HG02885 (cell line): ENCODE measurements at regions not wholly inside any gene's neighbourhood (a gene's known extent, or its start where the extent isn't known, plus 50 kb on each side); places are given as distances from the start of the nearest gene placed in this dataset.
"Not testable (repeated sequence)": the region's sequence is repeated elsewhere in the genome, so short reads cannot be mapped to it uniquely, and the experiment has no call there.

Experiments
- ATAC-seq: cut with Tn5 transposase; IDR thresholded peaks from one replicate; pipeline ENCODE4 v1.9.1; 2021; ENCODE audit warnings: mild to moderate bottlenecking; ENCODE audit not compliant: unreplicated experiment, poor library complexity

DNA sequence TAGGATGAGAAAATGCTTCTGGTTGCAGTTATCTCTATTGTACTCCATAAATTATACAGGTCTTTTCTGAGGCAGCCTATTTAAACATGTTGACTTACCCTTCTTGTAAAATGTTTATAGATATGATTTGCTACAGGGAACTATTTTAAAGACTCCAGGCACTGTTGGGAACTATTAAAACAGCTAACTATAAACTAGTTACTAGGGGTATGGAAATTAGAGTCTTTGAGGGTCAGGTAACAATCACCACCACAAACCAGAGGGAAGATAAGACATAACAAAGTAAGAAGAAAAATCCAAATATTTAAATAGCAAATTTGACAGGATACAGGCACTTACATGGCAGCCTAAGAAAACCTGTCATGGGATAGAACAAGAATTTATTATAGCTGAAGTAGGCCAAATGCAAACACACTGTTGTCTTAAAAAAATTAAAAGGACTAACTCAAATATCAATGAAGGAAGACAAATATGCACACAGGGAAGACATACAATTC, 251.0 kb upstream of the CWC22 start:
- ATAC-seq, result no peak

DNA sequence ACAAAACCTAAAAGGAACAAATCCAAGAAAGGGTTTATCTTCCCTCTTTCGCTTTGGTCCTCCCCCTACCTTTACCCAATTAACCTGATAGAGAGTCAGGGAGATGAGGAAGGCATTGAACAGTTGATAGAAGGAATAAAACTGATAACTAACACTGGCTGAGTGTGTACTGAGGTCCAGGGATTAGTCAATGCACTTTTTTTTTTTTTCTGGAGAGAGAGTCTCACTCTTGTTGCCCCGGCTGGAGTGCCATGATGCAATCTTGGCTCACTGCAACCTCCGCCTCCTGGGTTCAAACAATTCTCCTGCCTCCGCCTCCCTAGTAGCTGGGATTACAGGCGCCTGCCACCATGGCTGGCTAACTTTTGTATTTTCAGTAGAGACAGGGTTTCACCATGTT, 250.2 kb upstream of the CWC22 start:
- no peak for ATAC-seq

DNA sequence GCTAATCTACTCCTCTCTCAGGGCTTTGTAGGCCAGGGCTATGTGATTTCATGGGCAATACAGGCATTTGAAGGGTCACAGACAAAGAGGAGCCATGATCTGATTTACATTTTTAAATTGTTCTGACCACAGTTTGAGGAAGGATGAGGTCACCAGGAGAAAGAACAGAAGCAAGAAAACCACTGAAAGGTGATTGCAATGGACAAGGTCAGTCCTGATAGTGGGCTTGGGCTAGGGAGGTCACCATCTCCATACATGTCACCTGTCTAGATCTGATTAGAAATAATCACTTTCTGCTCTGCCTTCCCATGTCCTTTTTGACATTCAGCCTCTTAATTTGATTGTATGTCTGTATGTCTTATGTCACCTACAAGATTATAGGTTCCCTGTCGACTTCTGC, 248.9 kb upstream of the CWC22 start:
- ATAC-seq, result no peak

DNA sequence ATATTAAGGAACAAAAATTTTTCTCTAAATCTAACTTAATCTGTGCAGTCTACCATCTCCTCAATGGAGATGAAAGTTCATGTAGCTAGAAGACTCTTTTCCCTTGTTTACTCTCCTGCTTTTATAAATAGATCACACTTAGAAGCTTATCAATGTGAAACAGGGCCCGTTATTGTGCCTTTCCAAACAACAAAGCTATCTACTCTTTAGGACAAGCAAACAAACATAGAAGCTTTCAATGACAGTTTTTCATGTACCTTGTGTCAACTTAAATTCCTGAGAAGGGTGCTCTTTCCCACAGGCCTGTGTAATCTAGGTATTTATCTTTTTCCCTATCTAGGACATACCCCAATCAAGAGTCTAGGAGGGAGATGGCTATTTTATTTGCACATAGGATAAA, 247.8 kb upstream of the CWC22 start:
- ATAC-seq, result no peak

DNA sequence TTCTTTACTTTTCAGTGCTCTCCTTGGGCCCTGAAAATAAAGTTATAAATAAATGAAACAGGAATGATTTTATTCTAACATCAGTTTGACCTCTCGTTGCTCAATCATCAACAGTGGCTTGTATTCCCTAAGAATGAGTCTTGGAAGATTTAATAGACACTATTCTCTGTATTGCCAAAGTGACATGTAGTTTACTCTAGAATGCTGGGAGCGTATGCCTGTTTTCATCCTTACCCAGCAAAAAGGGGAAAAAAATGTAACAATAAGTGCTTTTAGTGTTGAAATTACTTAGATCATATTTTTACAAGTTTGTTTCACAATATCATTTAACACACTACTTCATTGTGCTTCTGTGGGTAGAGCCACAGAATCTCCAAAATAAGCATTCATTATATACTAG, 240.6 kb upstream of the CWC22 start:
- no peak for ATAC-seq

DNA sequence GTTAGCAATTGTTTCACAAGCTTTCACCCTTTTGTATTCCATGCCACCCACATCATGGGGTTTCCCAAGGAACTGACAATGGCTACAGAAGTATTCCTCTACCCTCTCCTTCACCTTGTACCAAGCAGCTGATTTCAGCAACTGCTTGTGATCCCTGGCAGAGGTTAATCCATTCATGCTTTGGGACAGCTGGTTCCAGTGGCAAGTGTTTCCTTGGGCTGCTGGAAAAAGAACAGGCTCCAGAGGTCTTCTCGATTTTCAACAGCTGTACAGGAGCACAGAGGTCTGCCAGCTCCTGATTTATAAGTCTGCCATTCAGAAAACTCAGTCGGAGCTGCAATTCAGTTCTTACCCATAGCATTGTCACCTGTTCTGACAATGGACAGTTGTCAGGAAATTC, 239.2 kb upstream of the CWC22 start:
- ATAC-seq, result no peak

DNA sequence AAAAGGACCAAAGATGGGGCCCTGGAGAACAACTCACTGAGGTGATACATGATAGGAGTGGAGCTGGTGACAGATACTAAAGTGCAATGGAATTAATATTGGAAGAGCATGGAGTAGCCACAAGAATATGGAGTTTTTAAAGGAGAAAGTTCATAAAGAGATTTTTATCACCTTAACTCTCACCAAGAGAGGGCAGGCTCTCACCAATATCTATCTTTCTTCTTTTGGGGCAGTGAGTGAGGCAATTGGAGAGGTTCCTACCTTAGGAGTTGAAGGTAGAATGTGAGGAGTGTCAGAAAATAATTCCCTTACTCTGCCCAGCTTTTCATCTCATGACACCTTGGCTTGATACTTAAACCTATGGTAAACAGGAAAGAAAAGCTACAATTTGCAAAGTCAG, 233.7 kb upstream of the CWC22 start:
- ATAC-seq, result peak; percentile 61

DNA sequence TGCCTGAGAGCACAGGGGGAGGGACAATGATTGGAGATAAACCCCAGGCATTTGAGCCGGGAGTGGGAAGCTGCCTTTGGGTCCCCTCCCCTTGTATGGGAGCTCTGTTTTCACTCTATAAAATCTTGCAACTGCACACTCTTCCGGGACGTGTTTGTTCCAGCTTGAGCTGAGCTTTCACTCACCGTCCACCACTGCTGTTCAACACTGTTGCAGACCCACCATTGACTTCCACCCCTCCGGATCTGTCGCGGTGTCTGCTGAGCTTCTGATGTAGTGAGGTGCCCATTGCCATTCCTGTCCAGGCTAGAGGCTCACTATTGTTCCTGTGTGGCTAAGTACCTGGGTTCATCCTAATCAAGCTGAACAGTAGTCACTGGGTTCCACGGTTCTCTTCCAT, 231.6 kb upstream of the CWC22 start:
- no peak for ATAC-seq

DNA sequence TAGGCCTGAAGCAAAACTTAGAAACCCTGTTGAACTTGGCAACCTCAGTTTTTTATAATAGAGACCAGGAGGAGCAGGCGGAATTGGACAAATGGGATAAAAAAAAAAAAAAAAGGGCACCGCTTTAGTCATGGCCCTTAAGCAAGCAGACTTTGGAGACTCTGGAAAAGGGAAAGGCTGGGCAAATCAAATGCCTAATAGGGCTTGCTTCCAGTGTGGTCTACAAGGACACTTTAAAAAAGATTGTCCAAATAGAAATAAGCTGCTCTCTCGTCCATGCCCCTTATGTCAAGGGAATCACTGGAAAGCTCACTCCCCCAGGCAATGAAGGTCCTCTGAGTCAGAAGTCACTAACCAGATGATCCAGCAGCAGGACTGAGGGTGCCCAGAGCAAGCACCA, 229.0 kb upstream of the CWC22 start:
- not testable (repeated sequence) for ATAC-seq

DNA sequence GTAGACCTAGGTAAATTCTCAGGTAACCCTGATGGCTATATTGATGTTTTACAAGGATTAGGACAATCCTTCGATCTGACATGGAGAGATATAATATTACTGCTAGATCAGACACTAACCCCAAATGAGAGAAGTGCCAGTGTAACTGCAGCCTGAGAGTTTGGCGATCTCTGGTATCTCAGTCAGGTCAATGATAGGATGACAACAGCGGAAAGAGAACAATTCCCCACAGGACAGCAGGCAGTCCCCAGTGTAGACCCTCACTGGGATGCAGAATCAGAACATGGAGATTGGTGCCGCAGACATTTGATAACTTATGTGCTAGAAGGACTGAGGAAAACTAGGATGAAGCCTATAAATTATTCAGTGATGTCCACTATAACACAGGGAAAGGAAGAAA, 228.4 kb upstream of the CWC22 start:
- ATAC-seq, result not testable (repeated sequence)

DNA sequence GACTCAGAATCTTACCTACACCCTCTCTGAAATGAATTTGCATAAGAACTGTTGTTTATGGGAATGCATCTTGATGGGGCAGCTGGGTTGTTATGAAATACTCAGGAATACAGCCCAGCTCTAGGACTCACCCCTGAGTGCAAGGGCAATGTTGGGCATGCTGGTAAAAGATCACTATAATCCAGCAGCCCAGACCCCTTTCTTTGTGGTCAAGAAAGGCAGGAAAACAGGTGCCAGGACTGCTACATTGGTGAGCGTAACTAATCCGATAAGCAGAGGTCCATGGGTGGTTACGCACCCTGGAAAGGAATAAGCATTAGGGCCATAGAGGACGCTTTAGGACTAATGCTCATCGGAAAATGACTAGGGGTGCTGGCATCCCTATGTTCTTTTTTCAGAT, 227.9 kb upstream of the CWC22 start:
- not testable (repeated sequence) for ATAC-seq

DNA sequence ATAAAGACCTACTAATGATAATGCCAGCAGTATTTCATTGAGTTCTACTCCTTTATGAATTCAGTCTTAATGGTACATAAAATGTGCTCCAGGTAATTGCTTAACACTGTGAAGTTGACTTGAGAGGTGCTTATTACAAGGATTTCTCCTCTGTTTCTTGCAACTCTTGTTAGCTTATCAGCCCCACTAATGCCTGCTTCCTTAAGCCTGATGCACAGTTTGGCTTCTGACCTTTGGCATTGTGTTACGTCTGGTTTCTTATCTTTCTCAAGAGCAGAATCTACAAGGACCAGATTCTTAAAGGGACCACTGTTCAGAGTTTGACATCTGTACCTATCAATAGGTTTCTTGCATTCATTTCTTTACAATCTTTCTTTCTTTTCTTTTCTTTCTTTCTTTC, 223.9 kb upstream of the CWC22 start:
- no peak for ATAC-seq

DNA sequence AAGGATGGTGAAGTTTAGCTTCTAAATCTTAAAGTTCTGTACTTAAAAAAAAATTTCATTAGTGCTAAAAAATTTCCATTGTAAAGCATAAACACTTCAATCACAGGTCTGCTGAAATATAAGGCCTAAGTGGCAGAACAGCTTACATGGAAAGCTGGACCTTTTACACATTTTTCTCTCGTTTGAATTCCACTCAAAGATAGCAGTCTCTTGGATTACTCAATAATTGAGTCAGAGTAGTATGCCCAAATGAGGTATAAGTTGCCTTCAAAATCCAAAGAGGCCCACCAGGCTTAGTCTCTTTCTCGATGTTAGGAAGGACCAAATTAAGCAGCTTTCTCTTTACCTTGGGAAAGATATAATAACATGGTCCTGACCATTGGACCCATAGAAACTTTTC, 220.4 kb upstream of the CWC22 start:
- ATAC-seq, result no peak

DNA sequence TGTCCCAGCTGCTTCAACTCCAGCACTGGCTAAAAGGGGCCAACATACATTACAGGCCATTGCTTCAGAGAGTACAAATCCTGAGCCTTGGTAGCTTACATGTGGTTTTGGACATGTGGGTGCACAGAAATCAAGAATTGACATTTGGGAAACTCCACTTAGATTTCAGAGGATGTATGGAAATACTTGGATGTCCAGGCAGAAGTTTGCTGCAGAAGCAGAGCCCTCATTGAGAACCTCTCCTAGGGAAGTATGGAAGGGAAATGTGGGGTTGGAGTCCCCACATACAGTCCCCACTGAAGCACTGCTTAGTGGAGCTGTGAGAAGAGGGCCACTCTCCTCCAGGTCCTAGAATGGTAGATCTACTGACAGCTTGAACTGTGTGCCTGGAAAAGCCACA, 218.0 kb upstream of the CWC22 start:
- ATAC-seq, result no peak

DNA sequence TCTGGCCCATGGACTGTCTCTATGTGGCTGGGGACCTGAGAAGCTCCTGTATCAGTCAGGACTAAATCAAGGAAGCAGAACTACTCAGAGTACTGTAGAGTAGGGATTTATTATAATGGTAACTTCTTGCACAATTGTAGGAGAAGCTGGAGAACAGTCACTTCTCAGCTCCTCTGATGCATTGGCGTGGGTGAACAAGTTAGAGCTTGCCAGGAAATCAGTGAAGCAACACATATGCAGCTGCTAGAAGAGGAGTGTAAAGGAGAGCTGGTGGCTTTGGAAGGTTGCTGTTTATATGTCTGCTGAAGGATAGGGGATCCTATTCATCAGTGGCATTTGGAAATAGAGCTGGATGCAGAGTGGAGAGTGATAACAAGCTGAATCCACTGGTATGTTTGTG, 215.5 kb upstream of the CWC22 start:
- ATAC-seq, result no peak

DNA sequence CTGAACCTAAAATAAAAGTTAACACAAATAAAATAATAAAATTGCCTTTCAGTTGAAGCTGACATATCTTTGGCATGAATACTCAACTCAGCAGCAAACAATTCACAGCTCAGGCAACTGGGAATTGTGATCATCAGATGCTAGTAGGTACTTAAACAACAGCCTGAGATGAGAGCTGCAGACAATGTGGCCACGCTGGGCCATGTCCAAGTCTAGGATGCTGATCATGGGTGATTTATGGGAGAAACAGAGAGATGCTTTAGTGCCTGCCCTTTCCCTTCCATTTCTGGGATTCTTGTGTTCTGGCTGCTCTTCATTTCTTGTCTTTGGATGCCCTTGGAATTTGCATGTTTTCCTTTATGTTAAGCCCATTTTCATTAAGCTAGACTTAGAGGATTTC, 212.4 kb upstream of the CWC22 start:
- ATAC-seq, result no peak

DNA sequence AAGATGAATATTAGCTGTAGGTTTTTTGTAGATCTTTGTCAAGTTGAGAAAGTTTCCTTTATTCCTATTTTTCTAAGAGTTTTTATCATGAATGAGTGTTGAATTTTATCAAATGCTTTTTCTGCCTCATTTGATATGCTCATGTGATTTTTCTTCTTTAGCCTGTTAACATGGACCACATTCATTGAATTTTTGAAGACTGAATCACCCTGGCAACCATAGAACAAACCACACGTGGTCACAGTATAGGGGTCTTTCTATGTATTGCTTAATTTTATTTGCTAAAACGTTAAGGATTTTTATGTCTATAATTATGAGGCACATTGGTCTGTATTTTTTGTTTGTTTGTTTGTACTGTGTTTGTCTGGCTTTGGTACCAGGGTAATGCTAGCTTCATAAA, 201.7 kb upstream of the CWC22 start:
- no peak for ATAC-seq

DNA sequence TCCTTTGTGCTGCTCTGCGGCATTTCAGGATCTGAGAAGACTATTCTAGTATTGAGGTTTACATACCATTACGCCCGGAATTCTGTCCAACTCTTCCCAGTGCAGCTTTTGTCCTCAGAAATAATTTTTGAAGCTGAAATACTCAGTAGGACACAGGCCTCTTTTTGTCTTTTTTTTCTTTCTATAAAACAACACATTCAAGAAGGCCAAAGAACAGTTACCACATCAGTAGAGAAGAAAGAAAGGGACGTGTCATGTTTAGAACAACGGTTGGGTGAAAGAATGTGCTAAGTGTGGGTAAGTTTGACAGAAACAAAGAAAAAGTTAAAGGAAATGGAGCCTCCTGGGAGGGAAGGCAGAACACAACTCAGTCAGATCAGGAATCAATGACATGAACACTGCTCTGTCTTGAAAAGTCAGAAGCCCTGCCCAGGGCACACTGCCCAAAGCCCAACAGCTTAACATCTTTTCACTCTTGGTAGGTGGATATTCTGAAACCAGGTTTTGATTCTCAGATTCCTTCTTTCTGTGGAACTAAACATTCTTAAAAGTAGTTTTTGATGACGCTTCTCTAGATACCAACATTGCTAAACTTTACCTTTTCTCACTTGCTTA, 198.6 kb upstream of the CWC22 start:
- ATAC-seq, result no peak

DNA sequence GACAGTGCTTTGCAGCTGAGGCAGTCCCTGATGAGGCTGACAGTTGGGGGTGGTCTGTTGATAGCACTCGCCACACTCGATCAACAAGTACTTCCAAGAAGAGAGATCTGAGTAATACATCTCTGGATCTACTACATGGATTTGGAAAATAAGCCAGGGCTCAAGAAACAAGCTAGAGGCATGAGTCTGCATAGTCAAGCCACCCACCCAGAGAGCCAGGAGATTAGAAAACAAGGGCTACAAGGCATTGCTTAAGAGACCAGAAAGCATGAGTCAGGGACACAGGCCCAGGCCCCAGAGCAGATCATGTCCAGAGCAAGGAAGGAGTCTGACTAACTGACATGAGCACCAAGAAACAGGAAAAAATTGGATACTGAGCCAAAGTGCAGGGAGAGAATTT, 196.9 kb upstream of the CWC22 start:
- no peak for ATAC-seq

DNA sequence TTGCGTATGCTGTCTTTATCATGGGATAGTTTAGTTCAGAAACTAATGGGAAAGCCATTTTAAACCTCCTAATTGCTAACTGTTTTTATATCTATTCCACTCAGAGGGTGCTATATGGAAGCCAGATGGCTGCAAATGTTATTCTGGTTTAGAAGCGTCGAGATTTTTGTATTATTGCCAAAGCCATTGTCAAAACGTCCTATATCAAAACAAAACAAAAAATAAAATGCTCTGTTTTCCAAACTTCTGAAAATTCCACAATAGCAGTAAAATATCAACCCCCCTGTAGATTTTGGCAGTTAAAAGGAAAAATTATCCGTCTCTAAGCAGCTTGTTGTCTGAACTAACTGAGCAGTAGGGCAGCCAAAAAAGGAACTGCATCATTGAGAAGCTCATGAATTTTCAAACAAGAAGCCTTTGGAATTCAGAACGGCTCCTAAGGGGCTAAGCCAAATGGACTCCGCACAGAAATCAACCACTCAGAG, 195.4 kb upstream of the CWC22 start:
- no peak for ATAC-seq

DNA sequence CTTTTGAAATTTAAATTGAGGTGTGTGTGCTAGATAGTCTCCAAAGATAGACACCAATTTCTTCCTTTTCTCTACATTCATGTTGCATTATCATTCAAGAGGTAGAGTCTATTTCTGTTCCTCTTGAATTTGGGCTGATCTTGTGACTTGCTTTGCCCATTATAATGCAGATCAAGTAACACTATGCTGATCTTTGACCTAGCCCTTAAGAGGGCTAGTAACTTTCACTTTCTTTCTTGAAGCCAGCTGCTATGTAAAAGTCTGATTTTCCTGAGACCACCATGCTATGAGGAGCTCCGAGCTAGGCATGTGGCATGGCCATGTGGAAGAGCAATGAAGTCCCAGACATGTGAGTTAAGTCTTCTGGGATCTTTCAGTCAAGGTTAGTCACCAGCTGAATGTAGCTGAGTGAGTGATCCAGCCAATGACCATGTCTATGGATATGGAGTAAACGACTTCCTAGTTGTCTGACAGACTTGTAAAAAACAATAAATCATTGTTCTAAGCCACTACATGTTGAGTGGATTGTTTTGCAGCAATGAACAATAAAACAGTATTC, 189.4 kb upstream of the CWC22 start:
- ATAC-seq, result no peak

DNA sequence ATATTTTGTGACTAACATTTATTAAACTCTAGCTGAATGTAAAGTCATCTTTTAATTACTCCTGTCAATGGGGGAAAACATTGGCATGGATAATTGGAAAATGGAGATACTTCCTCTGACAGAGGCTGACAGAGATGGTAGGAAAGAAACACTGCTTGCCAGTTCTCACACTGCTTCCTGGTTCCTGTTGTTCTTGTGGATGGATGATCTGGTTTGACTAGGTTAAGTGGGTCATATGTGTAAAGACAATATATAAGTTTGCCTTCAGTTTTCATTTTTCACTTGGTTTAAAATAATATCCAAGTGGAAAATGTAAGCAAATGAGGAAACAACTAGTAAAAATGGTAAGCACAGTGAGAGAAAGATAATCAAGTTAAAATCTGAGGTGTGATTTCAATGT, 188.8 kb upstream of the CWC22 start:
- no peak for ATAC-seq
